Posterior cingulate gyrus (tissue), 11 donors: ENCODE measurements at regions not wholly inside any gene's neighbourhood (a gene's known extent, or its start where the extent isn't known, plus 50 kb on each side); places are given as distances from the start of the nearest gene placed in this dataset.

Source experiments
- DNase-seq, 10 donors: peaks; one replicate each; pipeline versions ENCODE4 v3.0.0 to v3.0.0-alpha.2; 2020 to 2021; ENCODE audit warnings: mixed read lengths in 3 of 10
- intact Hi-C: fragments of 100-400 bp; cut with DNase I; formaldehyde crosslinking; loops from one replicate; pipeline ENCODE4 v1.15.1; 2023

DNA sequence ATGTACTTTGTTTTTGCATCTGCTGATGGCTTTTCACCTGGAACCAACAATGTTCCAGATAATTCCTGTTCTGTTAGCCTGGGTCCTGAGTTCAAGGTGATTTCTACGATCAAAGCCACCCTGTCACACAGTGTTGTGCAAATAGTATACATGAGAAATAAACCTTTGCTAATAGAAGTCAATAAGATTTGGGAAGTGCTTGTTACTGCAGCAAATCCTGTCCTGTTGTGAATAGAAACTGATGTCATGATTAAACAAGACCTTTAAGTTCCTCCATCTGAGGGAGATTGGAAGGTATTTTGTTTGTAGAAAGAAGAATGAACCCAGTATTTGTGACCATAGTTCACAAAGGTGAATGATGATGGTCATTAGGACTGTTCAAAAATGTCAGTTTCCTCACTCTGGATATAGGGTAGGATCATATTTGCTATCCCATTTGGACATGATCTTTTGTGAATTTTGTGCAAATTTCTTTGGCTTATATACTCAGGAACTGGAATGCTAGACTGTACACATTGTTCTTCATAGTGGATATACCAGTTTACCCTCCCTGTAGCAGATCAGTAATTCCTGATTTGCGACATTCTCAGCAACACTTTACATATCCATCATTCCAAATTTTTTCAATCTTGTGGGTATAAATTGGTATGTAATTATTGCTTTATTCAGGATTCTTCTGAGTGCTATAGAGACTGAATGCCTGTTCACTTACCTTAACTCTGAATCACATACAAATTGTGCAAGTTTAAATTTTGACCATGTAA, 428.5 kb downstream of the METTL15 start:
- DNase-seq = no peak
- intact Hi-C loops = no loop called here

DNA sequence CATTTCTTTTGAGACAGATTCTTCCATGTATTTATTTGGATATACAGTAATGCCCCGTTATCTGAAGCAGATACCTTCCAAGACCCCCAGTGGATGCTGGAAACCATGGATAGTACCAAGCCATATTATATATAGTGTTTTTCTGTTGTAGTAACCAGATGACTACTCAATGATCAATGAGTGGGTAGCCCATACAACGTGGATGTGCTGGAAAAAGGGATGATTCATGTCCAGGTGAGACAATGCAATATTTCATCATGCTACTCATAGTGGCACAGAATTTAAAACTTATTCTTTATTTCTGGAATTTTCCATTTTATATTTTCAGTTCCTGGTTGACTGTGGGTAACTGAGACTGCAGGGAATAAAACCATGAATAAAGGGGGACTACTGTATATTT, 427.5 kb downstream of the METTL15 start:
- intact Hi-C loops = no loop called here
- no peak for DNase-seq

DNA sequence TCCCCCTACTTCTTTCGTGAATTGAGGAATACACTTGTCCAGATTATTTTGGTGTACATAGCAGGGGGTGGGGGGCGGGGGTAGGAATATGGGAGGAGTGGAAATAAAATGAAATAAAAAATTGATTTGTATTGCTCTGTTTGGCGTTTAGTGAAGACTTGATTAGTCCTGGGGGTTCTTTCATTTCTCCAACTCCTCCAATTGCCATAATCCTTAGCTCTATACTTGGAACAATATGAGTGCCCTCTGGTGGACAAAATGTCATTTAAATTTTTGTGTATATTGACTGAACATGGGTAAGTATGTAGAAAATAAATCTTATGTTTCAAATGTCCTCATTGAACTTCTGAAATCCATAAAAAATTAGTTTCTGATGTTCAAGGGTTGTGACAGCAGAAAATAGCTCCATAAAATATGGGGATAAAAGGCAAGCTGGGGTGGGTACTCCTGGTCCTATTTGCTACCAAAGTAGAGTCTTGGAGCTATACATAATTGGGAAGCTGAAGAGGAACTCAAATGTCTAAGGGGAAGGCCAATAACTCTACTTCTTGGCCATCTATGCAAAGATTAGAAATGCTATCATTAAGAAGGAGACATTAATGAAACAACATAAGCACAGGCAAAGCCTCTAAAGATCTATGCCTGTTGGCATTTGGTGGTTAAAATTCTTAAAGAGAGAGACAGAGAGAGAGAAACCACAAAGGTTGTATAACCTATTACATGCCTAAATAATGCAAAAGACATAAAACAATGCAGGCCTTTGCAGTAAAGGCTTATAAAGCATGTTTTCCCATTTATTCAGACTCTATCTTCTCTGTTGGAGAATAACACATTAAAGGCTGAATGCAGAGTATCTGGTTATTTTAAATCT, 421.6 kb downstream of the METTL15 start:
- intact Hi-C loops = loop anchor here (1.0 kb wide), 1 partner anchor 830 kb away; no protein-coding TSS in a partner anchor
- no peak for DNase-seq

- DNase-seq = no peak
- intact Hi-C loops = no loop called here
Observed at GRCh38 chr11:28529046-28529445, 420.9 kb downstream of the METTL15 start.

GRCh38 chr11:28528217-28528616, 420.0 kb downstream of the METTL15 start:
- DNase-seq = no peak
- intact Hi-C loops = no loop called here

GRCh38 chr11:28526406-28526751, 418.2 kb downstream of the METTL15 start:
- intact Hi-C loops = no loop called here
- DNase-seq = no peak

DNA sequence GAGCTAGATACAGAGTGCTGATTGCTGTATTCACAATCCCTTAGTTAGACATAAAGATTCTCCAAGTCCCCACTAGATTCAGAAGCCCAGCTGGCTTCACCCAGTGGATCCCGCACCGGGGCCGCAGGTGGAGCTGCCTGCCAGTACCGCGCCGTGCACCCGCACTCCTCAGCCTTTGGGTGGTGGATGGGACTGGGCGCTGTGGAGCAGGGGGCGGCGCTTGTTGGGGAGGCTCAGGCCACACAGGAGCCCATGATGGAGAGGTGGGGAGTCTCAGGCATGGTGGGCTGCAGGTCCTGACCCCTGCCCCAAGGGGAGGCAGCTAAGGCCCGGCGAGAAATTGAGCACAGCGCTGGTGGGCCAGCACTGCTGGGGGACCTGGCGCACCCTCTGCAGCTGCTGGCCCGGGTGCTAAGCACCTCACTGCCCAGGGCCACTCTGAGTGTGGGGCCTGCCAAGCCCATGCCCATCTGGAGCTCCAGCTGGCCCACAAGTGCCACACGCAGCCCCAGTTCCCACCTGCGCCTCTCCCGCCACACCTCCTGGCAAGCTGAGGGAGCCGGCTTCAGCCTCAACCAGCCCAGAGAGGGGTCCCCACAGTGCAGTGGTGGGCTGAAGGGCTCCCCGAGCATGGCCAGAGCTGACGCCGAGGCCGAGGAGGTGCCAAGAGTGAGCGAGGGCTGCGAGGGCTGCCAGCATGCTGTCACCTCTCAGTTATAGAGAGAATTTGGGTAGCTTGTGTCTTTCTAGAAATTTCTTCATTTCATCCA, 417.6 kb downstream of the METTL15 start:
- intact Hi-C loops = no loop called here
- peak in 2 of 10 donors; percentile 81 to 83 for DNase-seq

DNA sequence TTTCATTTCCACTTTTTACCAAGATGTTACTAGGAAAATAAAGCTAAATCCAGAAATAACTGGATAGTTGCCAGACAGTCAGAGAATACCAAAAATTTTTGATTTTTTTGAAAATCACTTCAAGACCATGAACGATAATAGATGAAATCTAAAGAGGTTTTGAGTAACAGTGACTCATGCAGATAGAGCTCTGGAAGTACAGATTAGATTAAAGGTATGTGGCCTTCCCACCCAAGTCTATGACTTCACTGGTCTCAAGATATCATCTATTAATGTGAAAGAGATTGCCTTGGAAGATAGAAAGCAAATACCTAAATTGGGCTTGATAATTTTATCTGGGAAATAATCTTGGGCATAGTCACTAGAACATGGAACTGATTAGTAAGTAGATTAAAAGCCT, 415.9 kb downstream of the METTL15 start:
- intact Hi-C loops = no loop called here
- no peak for DNase-seq

- intact Hi-C loops = no loop called here
- no peak for DNase-seq
Observed at GRCh38 chr11:28521075-28521474, 412.9 kb downstream of the METTL15 start.

DNA sequence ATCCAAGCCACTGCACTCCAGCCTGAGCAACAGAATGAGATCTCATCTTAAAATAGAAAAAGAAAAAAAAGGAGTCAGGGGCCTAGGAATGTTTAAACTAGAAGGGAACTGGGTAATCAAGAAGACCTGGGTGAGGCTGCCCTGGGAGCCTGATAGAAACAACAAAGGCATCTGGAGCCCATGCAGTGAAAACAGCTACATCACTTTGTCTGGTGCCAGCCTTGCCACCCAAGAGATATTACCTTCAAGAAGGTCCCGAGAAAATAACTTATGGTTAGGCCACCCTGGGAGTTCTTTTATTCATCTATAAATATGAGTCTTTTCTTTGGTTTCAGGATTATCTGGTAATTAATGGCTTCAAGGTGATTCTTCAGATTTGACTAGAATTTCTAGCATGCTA, 412.1 kb downstream of the METTL15 start:
- intact Hi-C loops = no loop called here
- DNase-seq = no peak

DNA sequence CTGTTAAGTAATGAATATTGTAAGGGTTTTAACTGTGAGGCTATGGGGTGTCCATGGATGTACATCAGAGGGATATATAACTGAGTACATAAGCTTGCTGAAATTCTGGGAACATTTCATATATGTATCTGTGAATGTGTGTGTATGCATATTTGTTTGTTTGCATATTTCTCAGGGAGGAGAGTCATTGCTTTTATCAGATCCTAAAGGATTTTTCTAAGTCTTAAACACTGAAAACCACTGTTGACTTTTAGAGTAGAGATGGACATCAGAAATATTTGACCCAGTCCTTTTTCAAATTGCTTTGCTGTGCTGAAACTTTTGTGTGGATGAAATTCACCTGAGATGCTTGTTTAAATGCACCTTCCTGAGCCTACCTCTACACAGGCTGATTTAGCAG, 410.6 kb downstream of the METTL15 start:
- DNase-seq = no peak
- intact Hi-C loops = no loop called here

- intact Hi-C loops = no loop called here
- DNase-seq = no peak
Observed at GRCh38 chr11:28517621-28518020, 409.4 kb downstream of the METTL15 start.

- no peak for DNase-seq
Observed at GRCh38 chr11:28514391-28514790, 406.2 kb downstream of the METTL15 start.

GRCh38 chr11:28512143-28512756, 404.1 kb downstream of the METTL15 start:
- DNase-seq = peak in 2 of 10 donors; percentile 67 to 75
- intact Hi-C loops = no loop called here

More at GRCh38 chr11:28514391-28514790, 406.2 kb downstream of the METTL15 start:
- intact Hi-C loops = no loop called here

GRCh38 chr11:28505232-28505631, 397.0 kb downstream of the METTL15 start:
- no peak for DNase-seq
- intact Hi-C loops = no loop called here

- no peak for DNase-seq
- intact Hi-C loops = no loop called here
Observed at GRCh38 chr11:28504555-28505110, 396.4 kb downstream of the METTL15 start.

DNA sequence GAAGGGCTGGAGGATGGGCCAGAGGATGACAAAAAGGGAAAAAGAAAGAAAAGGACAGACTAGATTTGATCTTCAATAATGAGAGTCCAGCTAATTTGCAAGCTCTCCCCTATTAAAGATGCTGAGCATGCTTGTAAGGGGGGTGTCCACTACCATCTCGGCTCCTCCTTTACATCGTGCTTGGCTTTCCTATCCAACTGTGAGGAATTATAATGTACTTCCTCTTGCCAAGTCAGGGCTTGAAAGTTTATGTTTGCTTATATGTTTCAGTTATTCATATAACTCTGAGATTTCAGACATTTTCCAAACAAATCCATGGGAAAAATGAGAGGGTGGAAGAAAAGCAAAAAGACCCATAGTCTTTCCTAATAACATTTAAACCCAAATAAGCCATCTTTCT, 387.1 kb downstream of the METTL15 start:
- DNase-seq = no peak
- intact Hi-C loops = no loop called here

- no peak for DNase-seq
- intact Hi-C loops = no loop called here
Observed at GRCh38 chr11:28491431-28491830, 383.2 kb downstream of the METTL15 start.

DNA sequence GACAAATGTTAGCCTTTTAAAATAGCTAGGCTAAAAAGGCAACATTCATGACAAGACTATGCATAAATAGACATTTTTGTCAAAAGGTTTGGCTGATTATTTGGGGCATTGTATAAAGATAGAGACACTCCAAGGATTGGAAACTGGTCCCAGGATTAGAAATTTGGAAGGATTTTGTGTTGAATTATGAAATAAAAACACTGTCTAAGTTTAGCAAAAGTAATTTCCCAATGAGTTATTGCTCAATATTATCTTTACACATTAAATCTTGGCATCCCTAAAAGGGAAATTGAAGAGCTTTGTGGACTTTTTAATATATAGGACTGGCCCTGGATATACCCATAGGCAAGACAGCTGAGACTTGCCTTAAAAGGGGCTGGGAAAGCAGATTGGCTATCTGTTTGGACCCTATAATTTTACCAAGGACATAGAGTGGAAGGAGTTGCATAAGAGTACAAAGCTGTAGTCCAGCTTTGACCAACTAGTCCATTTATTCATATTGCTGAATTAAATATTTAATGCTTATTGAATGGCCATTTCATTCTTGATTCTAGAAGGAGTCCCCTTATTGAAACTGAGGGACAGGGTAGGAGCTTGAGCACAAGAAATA, 382.7 kb downstream of the METTL15 start:
- intact Hi-C loops = no loop called here
- no peak for DNase-seq

DNA sequence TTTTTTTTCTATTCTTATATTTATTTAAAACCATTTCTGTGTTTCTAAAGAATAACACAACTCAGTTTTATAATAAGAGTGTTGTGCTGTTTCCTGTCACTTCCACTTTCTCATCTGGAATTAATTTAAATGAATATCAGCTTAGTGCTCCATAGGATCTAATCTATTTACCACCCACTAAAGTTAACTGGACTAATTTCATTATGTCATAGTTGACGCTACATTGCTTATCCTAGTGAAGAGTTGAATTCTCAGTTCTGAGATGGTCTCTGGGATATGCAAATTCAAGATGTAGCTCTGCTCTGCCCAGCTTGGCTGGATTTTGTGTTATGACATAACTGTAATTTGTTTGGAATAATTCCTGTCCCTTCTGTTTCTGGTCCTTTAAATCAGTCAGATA, 380.1 kb downstream of the METTL15 start:
- DNase-seq = no peak
- intact Hi-C loops = no loop called here
